ENCODE measurements at regions not wholly inside any gene's neighbourhood (a gene's known extent, or its start where the extent isn't known, plus 50 kb on each side); places are given as distances from the start of the nearest gene placed in this dataset.

GRCh38 chr5:93179466-93179865, 401.6 kb downstream of the NR2F1-AS1 start:
- TF ChIP-seq POLR2A (IDR thresholded peaks at IDR 0.05) (no peak), CTCF (IDR thresholded peaks at IDR 0.05) (no peak)
- peaks cover 0 to 21% (median 0%) of the 10 kb centered on the region in 12 donors for H3K9me3 ChIP-seq
- H3K4me1 ChIP-seq = no peaks in the 10 kb centered on the region
- no peak overlapping the region for H3K4me3 ChIP-seq
- intact Hi-C loops (cut with DNase I) = no loop called here
- H3K27me3 ChIP-seq = no peaks in the 10 kb centered on the region
- H3K27ac ChIP-seq = no peak overlapping the region
- no peaks in the 10 kb centered on the region for H3K36me3 ChIP-seq
- WGBS, 4 donors = 50 to 71% (median 62%) methylated on average over 1 of the region's 1 CpG
- no peak for ATAC-seq
- DNase-seq = no peak

GRCh38 chr5:93174930-93175329, 406.1 kb downstream of the NR2F1-AS1 start:
- TF ChIP-seq POLR2A (IDR thresholded peaks at IDR 0.05) (no peak), CTCF (IDR thresholded peaks at IDR 0.05) (no peak)

GRCh38 chr5:93165559-93165958, 415.5 kb downstream of the NR2F1-AS1 start:
- Histone ChIP-seq H3K27me3 (no peaks in the 10 kb centered on the region), H3K9me3 (peaks cover 0 to 5% (median 0%) of the 10 kb centered on the region in 12 donors), H3K27ac (no peak overlapping the region), H3K4me1 (peaks cover 0 to 31% (median 6%) of the 10 kb centered on the region in 12 donors), H3K4me3 (no peak overlapping the region), H3K36me3 (no peaks in the 10 kb centered on the region)
- ATAC-seq (no peak), DNase-seq (no peak)
- intact Hi-C loops (cut with DNase I) = no loop called here
- WGBS, 4 donors = 57 to 74% (median 66%) methylated on average over 2 of the region's 2 CpGs
- TF ChIP-seq POLR2A (IDR thresholded peaks at IDR 0.05) = no peak

More at GRCh38 chr5:93174930-93175329, 406.1 kb downstream of the NR2F1-AS1 start:
- intact Hi-C loops (cut with DNase I) = no loop called here
- H3K27ac ChIP-seq = no peak overlapping the region
- H3K36me3 ChIP-seq = no peaks in the 10 kb centered on the region
- H3K4me3 ChIP-seq = no peak overlapping the region
- ATAC-seq (no peak), DNase-seq (no peak)
- 84 to 97% (median 93%) methylated on average over 1 of the region's 1 CpG for WGBS, 4 donors
- no peaks in the 10 kb centered on the region for H3K27me3 ChIP-seq
- no peaks in the 10 kb centered on the region for H3K4me1 ChIP-seq
- peaks cover 0 to 12% (median 8%) of the 10 kb centered on the region in 12 donors for H3K9me3 ChIP-seq

GRCh38 chr5:93164690-93165089, 416.3 kb downstream of the NR2F1-AS1 start:
- Histone ChIP-seq H3K4me1 (peaks cover 0 to 31% (median 6%) of the 10 kb centered on the region in 12 donors), H3K27ac (no peak overlapping the region), H3K4me3 (no peak overlapping the region), H3K27me3 (no peaks in the 10 kb centered on the region), H3K9me3 (peaks cover 0 to 5% (median 0%) of the 10 kb centered on the region in 12 donors), H3K36me3 (no peaks in the 10 kb centered on the region)
- ATAC-seq = peak in 1 of 4 donors; percentile 48
- TF ChIP-seq POLR2A (IDR thresholded peaks at IDR 0.05) (no peak), CTCF (IDR thresholded peaks at IDR 0.05) (no peak)
- 55 to 63% (median 59%) methylated on average over 2 of the region's 2 CpGs for WGBS, 4 donors
- peak in 2 of 5 donors; percentile 17 to 32 for DNase-seq
- intact Hi-C loops (cut with DNase I) = no loop called here

GRCh38 chr5:93163010-93163663, 417.9 kb downstream of the NR2F1-AS1 start:
- Histone ChIP-seq H3K4me3 (no peak overlapping the region), H3K4me1 (peaks cover 0 to 31% (median 6%) of the 10 kb centered on the region in 12 donors), H3K27ac (peak overlapping the region in 1 of 12 donors; percentile 13), H3K36me3 (no peaks in the 10 kb centered on the region), H3K27me3 (no peaks in the 10 kb centered on the region), H3K9me3 (peaks cover 0 to 5% (median 0%) of the 10 kb centered on the region in 12 donors)
- no peak for TF ChIP-seq CTCF (IDR thresholded peaks at IDR 0.05)
- no peak for TF ChIP-seq POLR2A (IDR thresholded peaks at IDR 0.05)
- DNase-seq = no peak
- peak in 1 of 4 donors; percentile 62 for ATAC-seq
- intact Hi-C loops (cut with DNase I) = no loop called here

Data from heart left ventricle (tissue), 16 donors.